SIG-M5 treated with dmso at 0.1 percent for 504 hours (cell line): ENCODE measurements at regions not wholly inside any gene's neighbourhood (a gene's known extent, or its start where the extent isn't known, plus 50 kb on each side); places are given as distances from the start of the nearest gene placed in this dataset.
"Not testable (repeated sequence)": the region's sequence is repeated elsewhere in the genome, so short reads cannot be mapped to it uniquely, and the experiment has no call there.

Source experiments
- DNase-seq: peaks from one replicate; lab custom pipeline; 2025; ENCODE audit not compliant: unreplicated experiment; lab: John Stamatoyannopoulos, UW

- DNase-seq = no peak
These were observed 358.0 kb upstream of the PCSK5 start for GRCh38 chr9:75532233-75533050.

GRCh38 chr9:75539523-75539922, 350.9 kb upstream of the PCSK5 start:
- no peak for DNase-seq

DNA sequence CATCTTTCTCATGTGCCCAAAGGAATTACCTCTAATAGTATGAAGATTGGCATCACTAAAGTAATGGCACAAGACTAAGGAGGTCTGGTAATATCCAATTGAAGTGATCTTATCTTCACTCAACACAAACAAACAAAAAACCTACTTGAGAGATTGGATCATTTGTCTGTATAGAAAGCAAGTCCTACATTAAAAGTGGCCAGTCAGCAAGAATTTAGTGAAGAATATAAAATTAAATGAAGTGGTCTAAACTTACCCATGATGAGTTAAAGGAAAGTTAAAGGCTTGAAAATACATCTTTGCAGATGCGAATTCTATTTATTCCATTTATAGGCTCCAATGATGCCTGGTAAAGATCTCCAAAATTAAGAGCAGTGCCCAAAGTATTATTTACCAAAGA, 350.3 kb upstream of the PCSK5 start:
- DNase-seq = no peak

DNA sequence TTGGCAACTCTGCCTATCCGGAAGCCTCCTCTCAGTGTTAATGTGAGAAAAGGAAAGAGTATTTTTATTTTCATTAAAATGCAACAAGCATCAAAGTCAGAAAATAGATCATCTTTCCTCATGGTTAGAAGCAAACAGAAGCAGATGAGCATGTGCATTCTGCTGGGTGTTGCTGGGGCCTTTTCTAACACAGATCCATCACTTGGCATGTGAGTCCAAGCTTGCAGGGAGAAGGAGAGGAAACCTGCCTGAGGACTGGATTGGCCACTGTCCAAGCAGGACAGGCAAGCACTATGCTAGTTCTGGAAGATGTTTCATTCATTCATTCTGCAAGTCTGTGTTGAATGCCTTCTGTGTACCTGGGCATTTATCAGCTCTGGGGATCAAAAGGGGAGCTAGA, 348.7 kb upstream of the PCSK5 start:
- DNase-seq = no peak

DNA sequence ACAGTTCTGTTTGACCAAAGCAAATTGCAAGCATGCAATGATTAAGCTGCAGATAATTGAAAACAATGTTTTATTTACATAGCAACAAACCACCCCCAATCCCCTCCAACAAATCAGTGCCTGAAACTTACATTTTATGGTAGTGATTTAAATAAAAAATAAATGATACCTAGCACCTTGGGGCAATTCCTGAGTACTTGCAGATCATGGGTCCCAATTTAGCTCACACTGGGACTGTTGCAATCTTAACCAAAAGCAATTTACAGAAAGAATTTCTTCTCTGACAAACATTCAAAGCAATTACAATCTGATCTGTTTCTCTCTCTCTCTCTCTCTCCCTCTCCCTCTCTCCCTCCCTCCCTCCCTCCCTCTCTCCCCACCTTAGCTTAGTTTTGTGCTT, 345.7 kb upstream of the PCSK5 start:
- no peak for DNase-seq

DNA sequence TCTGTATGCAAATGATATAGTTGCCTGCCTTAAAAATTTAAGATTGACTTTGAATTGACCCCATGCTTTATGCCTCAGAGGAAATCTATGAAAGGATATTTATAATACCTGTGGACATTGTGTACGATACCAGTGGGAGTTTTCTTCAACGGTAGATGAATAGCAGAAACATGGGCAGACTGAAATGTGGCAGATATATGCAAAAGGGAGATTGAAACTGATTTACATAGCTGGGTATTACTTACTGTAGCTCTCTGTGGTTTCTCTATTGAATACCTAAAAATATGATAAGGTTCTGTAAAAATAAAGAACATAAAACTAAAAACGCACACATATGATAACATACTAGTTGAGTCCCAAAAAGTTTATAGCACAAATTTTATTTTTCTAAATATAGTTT, 345.2 kb upstream of the PCSK5 start:
- DNase-seq = no peak

DNA sequence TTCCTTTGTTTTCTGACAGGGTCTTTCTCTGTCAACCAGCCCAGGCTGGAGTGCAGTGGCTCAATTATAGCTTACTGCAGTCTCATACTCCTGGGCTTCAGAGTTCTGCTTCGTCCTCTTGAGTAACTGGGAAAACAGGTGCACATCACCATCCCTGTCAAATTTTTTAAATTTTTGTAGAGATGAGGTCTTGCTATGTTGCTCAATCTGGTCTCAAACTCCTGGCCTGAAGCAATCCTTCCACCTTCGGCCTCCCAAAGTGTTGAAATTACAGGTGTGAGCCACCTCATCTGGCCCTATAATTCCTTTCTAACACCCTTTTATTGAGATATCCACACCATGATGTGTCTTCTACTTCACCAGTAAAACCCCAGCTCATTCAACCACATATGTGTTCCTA, 341.6 kb upstream of the PCSK5 start:
- no peak for DNase-seq

- no peak for DNase-seq
These were observed 338.6 kb upstream of the PCSK5 start for GRCh38 chr9:75551861-75552260.

GRCh38 chr9:75552941-75553340, 337.5 kb upstream of the PCSK5 start:
- DNase-seq = no peak

DNA sequence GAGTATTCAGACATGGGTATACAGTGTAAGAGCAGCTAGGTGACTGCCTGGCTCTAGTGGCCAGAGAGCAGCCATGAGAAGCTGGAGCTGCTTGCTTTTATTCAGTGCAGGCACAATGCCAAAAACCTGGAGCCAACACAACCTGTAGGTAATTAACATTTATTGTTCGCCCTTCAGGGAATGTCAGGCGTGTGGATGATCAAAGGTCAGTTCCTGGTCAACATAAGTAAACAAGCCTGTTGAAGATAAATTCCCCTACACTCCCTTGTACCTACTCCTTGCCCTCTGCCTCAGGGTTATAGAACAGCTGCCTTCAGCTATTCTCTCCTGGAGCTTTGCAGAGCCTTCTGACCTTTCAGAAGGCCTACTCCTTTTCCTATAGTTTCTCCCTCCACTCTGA, 323.7 kb upstream of the PCSK5 start:
- not testable (repeated sequence) for DNase-seq

GRCh38 chr9:75570538-75570937, 319.9 kb upstream of the PCSK5 start:
- DNase-seq = no peak

GRCh38 chr9:75574569-75574968, 315.9 kb upstream of the PCSK5 start:
- no peak for DNase-seq

GRCh38 chr9:75582870-75583269, 307.6 kb upstream of the PCSK5 start:
- no peak for DNase-seq

DNA sequence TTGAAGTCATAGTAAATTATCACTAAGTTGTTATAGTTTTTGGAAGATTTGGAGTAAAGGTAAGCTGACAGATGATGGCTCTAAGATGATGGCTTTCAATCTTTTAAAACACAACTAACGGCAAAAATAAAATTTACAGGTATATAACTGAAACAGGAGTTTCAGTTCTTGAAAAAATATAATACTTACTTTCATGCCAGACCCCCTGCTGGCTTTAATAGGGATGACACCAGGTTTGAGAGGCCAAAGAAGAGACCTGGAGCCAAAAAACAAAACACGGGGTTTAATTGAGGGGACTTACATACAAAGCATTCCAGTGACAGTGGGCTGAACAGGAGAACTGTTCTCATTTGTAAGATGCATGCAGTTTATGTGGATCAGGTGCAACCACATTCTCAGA, 301.7 kb upstream of the PCSK5 start:
- DNase-seq = no peak

- no peak for DNase-seq
These were observed 301.0 kb upstream of the PCSK5 start for GRCh38 chr9:75589497-75589896.

DNA sequence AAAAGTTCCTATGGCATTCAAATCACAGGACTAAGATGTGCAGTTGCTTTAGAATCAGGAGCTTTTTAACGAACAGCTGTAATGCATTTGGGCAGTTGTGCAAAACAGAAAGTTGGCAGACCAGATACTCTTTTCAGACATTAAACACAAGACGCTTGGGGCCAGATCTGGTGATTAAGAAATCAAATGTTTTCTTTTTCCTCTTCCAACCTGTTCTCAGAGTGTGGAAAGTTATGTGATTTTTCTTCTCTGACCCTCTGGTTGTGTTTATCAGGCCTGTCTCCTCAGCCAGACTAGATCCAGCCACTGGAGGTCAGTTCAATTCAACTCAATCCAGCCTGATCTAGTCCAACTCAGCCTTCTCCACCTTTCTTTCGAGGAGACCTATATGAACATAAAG, 298.5 kb upstream of the PCSK5 start:
- no peak for DNase-seq

- no peak for DNase-seq
These were observed 297.9 kb upstream of the PCSK5 start for GRCh38 chr9:75592586-75592985.

- DNase-seq = no peak
These were observed 296.6 kb upstream of the PCSK5 start for GRCh38 chr9:75593920-75594319.

GRCh38 chr9:75599126-75599525, 291.3 kb upstream of the PCSK5 start:
- DNase-seq = no peak

DNA sequence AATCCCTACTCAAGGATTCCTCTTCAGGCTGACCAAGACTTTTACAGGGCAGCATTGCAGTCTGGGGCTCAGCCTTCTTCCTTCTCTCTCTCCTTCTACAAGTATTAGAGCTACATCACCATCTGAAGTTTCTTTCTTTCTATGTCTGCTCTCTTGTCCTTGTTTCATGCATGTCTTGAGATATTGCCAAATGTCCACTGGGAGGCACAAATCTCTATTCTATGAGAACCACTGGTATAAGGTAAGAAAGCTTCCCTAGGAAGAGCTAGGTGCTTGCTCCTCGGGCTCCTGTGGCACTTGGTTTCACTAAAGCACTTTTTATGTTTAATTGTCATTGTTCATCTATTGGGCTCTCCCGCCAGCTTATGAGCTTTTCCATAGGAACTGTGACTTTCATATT, 289.2 kb upstream of the PCSK5 start:
- DNase-seq = no peak

DNA sequence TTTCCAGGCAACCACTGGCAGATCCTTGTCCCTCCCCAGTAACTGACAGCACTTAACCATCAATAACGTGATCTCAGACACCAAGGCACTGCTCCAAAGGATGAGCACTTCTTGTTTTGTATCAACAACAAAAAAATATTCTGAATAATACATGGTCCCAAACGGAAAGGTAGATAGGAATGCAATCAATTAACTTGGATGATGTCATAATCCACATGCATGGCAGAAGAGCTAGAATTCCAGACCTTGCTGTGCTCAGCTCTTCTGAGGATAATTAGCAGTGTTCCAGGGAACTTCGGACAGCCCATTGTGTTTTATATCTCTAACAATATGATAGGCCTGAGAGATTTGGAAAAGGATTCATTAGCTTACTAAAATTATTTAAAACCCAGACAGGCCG, 288.4 kb upstream of the PCSK5 start:
- DNase-seq = no peak

- peak; percentile 79 for DNase-seq
These were observed 285.8 kb upstream of the PCSK5 start for GRCh38 chr9:75604661-75605060.

DNA sequence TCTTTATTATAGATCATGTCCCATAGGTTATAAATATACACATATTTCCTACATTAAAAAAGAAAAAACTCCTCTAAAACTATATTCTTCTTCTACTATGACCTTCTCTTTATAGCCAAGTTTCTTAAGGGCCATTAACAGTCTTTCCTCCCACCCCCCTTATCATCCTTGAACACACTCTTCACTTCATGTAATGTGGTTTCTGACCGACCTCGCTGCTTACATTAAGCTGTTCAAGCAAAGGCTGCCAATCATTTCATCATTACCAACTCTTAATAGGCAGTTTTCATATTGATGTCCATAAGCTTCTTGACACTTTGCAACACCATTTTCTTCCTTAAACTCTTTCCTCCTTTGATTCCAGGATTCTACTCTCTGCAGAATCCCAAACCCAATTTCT, 283.0 kb upstream of the PCSK5 start:
- DNase-seq = no peak
